HG03565 (cell line): ENCODE measurements at regions not wholly inside any gene's neighbourhood (a gene's known extent, or its start where the extent isn't known, plus 50 kb on each side); places are given as distances from the start of the nearest gene placed in this dataset.

Experiments
- ATAC-seq: cut with Tn5 transposase; IDR thresholded peaks from one replicate; pipeline ENCODE4 v1.9.1; 2021; ENCODE audit warnings: mild to moderate bottlenecking, moderate library complexity; ENCODE audit not compliant: unreplicated experiment

- ATAC-seq, result no peak
These were observed 140.5 kb downstream of the TSN start for GRCh38 chr2:121895723-121896571.

- peak; percentile 92 for ATAC-seq
These were observed 142.0 kb downstream of the TSN start for GRCh38 chr2:121897335-121897970.

- no peak for ATAC-seq
These were observed 143.0 kb downstream of the TSN start for GRCh38 chr2:121898483-121898882.

GRCh38 chr2:121900391-121900790 is 144.9 kb downstream of the TSN start:
- no peak for ATAC-seq

- no peak for ATAC-seq
These were observed 146.7 kb downstream of the TSN start for GRCh38 chr2:121902171-121902591.

GRCh38 chr2:121902616-121903015 is 147.2 kb downstream of the TSN start:
- no peak for ATAC-seq

- ATAC-seq, result no peak
These were observed 147.7 kb downstream of the TSN start for GRCh38 chr2:121903037-121903689.

- no peak for ATAC-seq
These were observed 149.2 kb downstream of the TSN start for GRCh38 chr2:121904656-121905055.

- no peak for ATAC-seq
These were observed 149.8 kb downstream of the TSN start for GRCh38 chr2:121905201-121905600.

- ATAC-seq, result no peak
These were observed 150.7 kb downstream of the TSN start for GRCh38 chr2:121906170-121906569.

- no peak for ATAC-seq
These were observed 152.5 kb downstream of the TSN start for GRCh38 chr2:121907928-121908327.

GRCh38 chr2:121910139-121910538 is 154.7 kb downstream of the TSN start:
- no peak for ATAC-seq

GRCh38 chr2:121911036-121911435 is 155.6 kb downstream of the TSN start:
- ATAC-seq, result no peak

GRCh38 chr2:121917143-121917542 is 161.7 kb downstream of the TSN start:
- no peak for ATAC-seq

- no peak for ATAC-seq
These were observed 162.8 kb downstream of the TSN start for GRCh38 chr2:121918231-121918630.

GRCh38 chr2:121919803-121920202 is 164.4 kb downstream of the TSN start:
- no peak for ATAC-seq

- no peak for ATAC-seq
These were observed 170.0 kb downstream of the TSN start for GRCh38 chr2:121925466-121925865.

- ATAC-seq, result no peak
These were observed 187.8 kb downstream of the TSN start for GRCh38 chr2:121943285-121943684.

GRCh38 chr2:121944072-121944831 is 188.8 kb downstream of the TSN start:
- ATAC-seq, result no peak

- ATAC-seq, result no peak
These were observed 192.2 kb downstream of the TSN start for GRCh38 chr2:121947674-121948073.

GRCh38 chr2:121949271-121949670 is 193.8 kb downstream of the TSN start:
- no peak for ATAC-seq
